Heart left ventricle (tissue), 13 donors: ENCODE measurements at regions not wholly inside any gene's neighbourhood (a gene's known extent, or its start where the extent isn't known, plus 50 kb on each side); places are given as distances from the start of the nearest gene placed in this dataset.

Experiments
- POLR2A ChIP-seq, 2 donors: fragments of 450-650 bp; IDR thresholded peaks; one replicate each; pipeline ENCODE4 v1.6.1; 2017; ENCODE audit warnings: antibody characterized with exemption in 2 of 2, mild to moderate bottlenecking in 2 of 2, moderate library complexity in 2 of 2
- TF ChIP-seq, protein P1 (sequence below), 12 donors: fragments of 200-600 bp; sonication (generic) in 4 of 12; IDR thresholded peaks; one replicate each; pipeline versions ENCODE4 v1.5.0 to v1.8.0; 2018 to 2022; ENCODE audit warnings: antibody characterized with exemption in 12 of 12, mild to moderate bottlenecking in 5 of 12
- donor health status: ischemic (EF 13 %, LVEDD 7.1; RV severe dilation, severe dysfunction).
- donor health status: DM: no; HTN: yes; CAD: no.
- donor health status: DM: no; HTN: no; CAD: no.
- donor health status: ischemic (EF 25% LVEDD 6.9; RV normal size, moderate dysfunction).
- donor health status: ischemic (EF 25% LVEDD 5.7; RV mildly dilated, moderate dysfunction).
- donor health status: ischemic (EF 35%, LVEDD 5.7; RV mildly dilated, moderate dysfunction).
- donor health status: nonischemic (EF 11% LVEDD 7.7; RV severe dilation, severe dysfunction).
- donor health status: DM: yes; HTN: yes; CAD: no.
- donor health status: PGD.
- donor health status: ischemic (EF 29% LVEDD 5.4; RV normal size, mild dysfunction).
- donor health status: nonischemic (EF 23%, LVEDD 6.1; RV moderate dilation, normal function).

DNA sequence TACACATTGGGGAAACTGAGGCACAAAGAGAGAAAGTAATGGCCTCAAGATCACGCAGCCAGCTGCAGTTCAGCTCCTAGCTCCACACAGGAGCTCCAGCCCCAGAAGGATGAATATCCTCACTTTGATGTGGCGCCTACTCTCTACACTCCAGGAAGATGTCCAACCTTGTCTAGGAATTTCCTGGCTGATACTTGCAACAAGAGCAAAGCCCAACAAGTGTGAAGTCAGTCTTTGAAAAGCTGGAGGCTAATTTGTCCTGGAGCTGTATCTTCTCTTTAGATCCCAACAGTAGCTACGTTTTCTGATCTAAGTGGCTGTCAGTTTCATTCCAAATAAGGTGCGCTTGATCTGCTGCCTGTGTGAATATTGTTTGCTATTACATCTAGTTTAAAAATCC is 344.9 kb downstream of the PTPRU start:
- TF ChIP-seq, protein P1, sequence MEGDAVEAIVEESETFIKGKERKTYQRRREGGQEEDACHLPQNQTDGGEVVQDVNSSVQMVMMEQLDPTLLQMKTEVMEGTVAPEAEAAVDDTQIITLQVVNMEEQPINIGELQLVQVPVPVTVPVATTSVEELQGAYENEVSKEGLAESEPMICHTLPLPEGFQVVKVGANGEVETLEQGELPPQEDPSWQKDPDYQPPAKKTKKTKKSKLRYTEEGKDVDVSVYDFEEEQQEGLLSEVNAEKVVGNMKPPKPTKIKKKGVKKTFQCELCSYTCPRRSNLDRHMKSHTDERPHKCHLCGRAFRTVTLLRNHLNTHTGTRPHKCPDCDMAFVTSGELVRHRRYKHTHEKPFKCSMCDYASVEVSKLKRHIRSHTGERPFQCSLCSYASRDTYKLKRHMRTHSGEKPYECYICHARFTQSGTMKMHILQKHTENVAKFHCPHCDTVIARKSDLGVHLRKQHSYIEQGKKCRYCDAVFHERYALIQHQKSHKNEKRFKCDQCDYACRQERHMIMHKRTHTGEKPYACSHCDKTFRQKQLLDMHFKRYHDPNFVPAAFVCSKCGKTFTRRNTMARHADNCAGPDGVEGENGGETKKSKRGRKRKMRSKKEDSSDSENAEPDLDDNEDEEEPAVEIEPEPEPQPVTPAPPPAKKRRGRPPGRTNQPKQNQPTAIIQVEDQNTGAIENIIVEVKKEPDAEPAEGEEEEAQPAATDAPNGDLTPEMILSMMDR (IDR thresholded peaks at IDR 0.05), result no peak
- TF ChIP-seq POLR2A (IDR thresholded peaks at IDR 0.05), result no peak
